Skeletal muscle cell (primary cell): ENCODE measurements at regions not wholly inside any gene's neighbourhood (a gene's known extent, or its start where the extent isn't known, plus 50 kb on each side); places are given as distances from the start of the nearest gene placed in this dataset.

ENCODE experiments used
- DNase-seq: peaks from one replicate; pipeline ENCODE4 v3.0.0-alpha.2; 2010; ENCODE audit warnings: low read depth
- H3K4me3 ChIP-seq: 2 replicates; pipeline ENCODE4 v1.5.1; 2011; ENCODE audit warnings: low read depth, mild to moderate bottlenecking, control low read depth, low read length, moderate library complexity

DNA sequence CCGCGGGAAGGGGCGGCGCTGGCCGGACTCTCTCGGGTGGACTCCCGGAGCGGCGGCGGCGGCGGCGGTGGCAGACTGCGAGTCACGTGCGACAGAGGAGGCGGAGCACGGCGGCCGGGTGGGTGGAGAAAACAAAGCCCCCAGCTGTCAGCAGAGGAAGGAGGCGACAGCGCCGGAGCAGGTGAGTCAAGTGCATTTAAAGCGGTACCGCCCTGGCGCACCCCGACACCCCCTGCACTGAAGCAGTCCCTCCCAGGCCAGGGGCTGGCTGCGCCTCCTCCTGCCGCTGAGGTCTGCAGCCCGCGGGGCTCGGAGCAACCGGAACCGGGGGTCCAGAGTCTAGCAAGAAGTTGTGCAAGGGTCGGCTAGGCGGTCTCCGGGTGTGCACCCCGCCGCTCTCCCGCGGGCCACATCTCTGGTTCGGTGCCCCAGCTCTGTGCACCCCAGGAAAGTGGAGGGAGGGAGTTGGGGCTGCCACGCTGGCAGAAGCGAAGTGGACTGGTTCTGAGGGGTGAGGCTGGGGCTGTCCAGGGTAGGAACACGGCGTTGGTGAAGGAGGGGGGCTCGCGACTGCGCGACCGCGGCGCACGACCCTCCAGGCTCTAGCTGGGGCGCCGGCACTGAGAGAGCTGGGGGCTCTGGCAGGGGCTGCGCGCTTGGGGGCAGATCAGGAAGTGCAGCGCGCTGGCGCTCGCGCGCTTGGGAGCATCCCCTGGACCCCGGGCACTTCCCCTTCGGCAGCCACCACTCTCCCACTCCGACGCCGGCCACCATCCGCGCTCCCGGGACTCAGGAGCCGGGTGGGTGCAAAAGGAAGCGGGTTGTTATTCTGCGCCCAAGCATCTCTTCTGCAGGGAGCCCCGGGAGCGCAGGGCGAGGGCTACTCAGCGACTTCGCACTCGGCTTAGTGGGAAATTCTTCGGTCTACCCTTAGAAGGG, 64.0 kb upstream of the MAPRE2 start:
- no peak for DNase-seq
- peak overlapping the region; percentile 63 for H3K4me3 ChIP-seq

DNA sequence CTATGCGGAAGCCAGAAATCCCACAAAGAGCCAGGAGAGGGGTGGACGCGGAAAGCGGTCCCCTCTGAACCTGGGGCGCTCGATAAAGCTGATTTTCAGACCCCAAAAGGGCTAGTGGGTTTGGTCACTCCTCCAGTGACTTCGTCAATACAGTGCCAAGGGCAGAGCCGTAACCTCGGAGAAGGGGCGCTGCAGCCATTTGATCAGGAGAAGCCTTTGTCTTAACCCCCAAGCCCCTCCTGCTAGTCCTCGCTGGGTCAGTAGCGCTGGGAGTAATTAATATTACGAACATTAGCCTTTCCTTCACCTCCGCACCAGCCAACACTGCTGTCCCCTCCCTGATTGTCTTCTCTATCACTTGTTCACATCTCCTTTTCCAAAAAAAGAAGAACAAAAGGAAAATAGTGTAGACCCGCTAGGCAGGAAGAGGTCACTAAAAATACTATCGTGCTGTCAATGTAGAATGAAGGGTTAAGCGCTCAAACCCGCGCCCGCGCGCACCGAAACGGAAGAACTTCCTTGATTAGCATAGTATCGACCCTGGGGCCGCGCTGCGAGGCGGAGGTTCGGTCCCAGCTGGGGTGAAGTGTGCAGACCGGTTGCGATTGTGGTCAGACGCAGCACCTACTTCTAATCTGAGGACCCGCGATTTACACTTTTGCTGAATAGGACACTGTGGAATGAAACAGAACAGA, 63.2 kb upstream of the MAPRE2 start:
- DNase-seq: no peak
- H3K4me3 ChIP-seq: peak overlapping the region; percentile 63

DNA sequence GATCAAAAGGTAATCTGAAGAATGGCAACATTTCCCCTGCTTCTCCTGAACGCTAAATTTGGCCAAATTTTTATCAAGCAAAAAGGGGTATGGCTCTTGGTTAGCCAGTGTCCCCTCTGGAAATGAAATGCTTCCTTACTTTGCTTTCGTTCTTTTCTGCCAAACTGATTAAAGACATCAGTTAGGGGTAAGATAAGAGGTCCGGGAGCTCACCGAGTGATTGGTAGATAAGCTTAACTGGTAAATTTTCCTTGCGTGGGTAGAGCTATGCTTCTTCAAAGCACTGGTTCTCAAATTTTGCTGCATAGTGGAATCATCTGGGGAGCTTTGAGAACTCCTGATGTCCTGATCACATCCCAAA, 62.7 kb upstream of the MAPRE2 start:
- H3K4me3 ChIP-seq: peak overlapping the region; percentile 63
- no peak for DNase-seq

DNA sequence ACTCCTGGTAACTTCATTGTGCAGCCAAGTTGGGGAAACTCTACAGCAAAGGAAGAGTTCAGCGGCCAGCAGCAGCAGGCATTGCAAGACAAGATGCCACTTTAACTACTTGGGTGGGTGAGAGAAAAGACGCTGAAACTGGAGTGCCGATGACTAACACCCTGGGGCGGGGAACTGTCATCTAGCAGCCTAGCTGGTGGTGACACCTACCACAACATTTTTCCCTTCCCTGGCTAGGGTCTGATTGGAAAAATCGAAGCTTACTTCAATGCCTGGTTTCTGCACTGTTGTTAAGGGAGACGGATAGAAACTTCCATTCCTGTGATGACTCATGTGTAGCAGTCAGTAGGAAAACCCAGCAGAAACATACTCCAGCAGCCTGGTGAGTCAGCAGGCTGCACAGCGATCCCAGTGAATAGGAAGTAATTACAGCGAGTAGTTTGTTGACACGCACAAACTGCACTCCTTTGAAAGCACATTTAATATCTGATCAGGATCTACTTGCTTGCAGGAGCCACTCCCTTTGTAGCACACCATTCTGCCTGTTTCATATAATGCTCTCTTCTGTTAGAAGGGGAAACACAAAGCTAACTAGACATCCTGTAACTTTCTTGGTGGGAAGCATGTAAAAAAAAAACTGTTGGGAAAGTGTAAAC, 62.1 kb upstream of the MAPRE2 start:
- peak overlapping the region; percentile 63 for H3K4me3 ChIP-seq
- peak; percentile 82 for DNase-seq

DNA sequence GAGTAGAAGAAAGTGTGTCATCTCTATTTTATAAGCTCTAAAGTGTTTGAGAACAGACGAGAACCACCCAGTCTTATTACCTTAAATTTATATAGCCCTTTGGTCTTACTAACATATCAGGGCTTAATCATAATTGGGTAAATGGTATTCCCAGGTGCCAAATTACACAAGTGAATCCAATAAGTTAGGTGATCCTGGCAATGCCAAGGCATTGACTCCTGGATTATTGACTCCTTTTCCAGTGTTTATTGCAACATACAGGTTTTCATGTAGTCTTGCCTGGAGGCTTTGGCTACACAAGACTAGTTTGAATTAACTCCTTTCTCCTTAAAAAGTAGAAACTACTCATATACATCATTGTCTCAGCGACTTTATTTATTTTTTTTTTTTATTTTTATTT, 59.7 kb upstream of the MAPRE2 start:
- no peak overlapping the region for H3K4me3 ChIP-seq
- no peak for DNase-seq

DNA sequence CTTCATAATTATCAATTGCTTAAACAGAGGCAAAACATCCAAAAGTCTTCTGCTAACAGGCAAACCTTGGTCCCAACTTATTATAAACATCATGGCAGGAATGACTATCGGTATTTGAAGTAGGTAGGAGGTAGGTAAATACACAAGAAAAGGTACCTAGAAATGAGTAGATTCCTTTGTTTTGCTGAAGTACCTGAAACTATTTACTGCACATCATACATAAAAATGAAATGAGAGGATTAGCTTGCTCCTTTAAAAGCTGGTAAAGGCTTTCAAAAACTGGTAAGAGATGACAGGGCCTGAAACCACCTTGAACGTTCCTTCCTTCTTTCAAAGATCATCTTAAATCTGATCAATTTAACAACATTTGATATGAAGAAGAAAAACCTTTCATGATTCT, 55.2 kb upstream of the MAPRE2 start:
- H3K4me3 ChIP-seq: no peak overlapping the region

DNA sequence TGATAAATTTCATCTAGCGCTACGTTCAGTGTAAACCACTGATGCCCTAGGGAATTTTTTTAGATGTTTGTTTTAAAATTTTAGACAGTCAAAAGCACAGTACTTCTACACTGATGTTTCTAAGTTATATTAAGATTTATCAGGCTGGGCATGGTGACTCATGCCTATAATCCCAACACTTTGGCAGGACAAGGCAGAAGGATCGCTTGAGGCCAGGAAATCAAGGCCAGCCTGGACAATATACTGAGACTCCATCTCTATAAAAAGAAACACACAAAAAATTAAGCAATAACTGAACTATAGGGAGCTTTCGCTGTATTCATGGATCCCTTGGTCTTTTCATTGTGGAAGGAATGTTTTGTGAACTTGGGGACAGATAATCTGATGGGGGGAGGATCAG, 50.6 kb upstream of the MAPRE2 start:
- H3K4me3 ChIP-seq: no peak overlapping the region
- no peak for DNase-seq

More for the DNA sequence above, 55.2 kb upstream of the MAPRE2 start:
- no peak for DNase-seq

DNA sequence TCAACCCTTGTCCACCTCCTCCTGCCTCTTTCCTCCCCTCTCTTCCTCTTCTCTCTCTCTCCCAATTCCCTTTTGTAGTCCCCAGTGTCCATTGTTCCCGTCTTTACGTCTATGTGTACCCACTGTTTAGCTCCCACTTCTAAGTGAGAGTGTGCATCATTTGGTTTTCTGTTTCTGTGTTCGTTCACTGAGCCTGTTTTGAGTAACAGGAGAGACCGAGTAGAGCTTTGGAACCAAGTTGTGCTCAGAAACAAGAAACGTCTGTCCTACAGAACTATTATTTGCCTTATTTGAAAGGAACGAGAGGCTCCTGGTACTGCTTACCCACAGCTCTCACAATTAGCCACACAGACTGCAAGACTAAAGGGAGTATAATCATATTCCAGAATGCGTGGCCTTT, 50.1 kb upstream of the MAPRE2 start:
- DNase-seq: no peak
- H3K4me3 ChIP-seq: no peak overlapping the region
